HEK293 (cell line): ENCODE measurements at regions not wholly inside any gene's neighbourhood (a gene's known extent, or its start where the extent isn't known, plus 50 kb on each side); places are given as distances from the start of the nearest gene placed in this dataset.

Source experiments
- CTCF ChIA-PET: fragments of 350-600 bp; formaldehyde crosslinking; extraction: SDS; loops from one replicate; lab custom pipeline; 2021; ENCODE audit warnings: antibody characterized with exemption; lab: Yijun Ruan, JAX
- POLR2A ChIA-PET: fragments of 300-600 bp; formaldehyde crosslinking; extraction: SDS; loops from one replicate; lab custom pipeline; 2020; ENCODE audit warnings: antibody characterized with exemption, inconsistent platforms; lab: Yijun Ruan, JAX
- H3K27ac ChIP-seq: fragments of 200-500 bp; sonication (Bioruptor generic); 2 replicates; pipeline ENCODE4 v1.5.1; 2014; ENCODE audit warnings: low read depth, low read length, control low read depth, inconsistent platforms; ENCODE audit errors: extremely low read depth
- H3K36me3 ChIP-seq, 2 experiments: fragments of 200-500 bp in 1 of 2; sonication (Bioruptor generic) in 1 of 2; 1 replicate in 1 of 2; 2 replicates in 1 of 2; pipeline ENCODE4 v1.5.1; 2014 to 2017; ENCODE audit warnings: inconsistent platforms in 2 of 2, low read length in 2 of 2; ENCODE audit not compliant: control insufficient read depth in 2 of 2, insufficient read depth in 1 of 2
- H3K4me1 ChIP-seq: fragments of 200-500 bp; sonication (Bioruptor generic); 2 replicates; pipeline ENCODE4 v1.5.1; 2014; ENCODE audit warnings: mild to moderate bottlenecking, low read length, inconsistent platforms; ENCODE audit not compliant: control insufficient read depth, insufficient read depth
- H3K4me3 ChIP-seq: 2 replicates; pipeline ENCODE4 v1.5.1; 2011; ENCODE audit warnings: low read depth, mild to moderate bottlenecking, control low read depth, low read length, moderate library complexity
- H3K9me3 ChIP-seq: fragments of 200-500 bp; sonication (Bioruptor generic); 2 replicates; pipeline ENCODE4 v1.5.1; 2014; ENCODE audit warnings: low read depth, low read length, inconsistent platforms; ENCODE audit not compliant: control insufficient read depth, insufficient read depth
- BCL11B ChIP-seq: fragments of 450-650 bp; formaldehyde crosslinking; IDR thresholded peaks from 2 replicates; pipeline ENCODE4 v1.5.1; 2016; ENCODE audit warnings: low read depth, missing biosample characterization, missing genetic modification characterization
- EGR2 ChIP-seq: fragments of 450-650 bp; formaldehyde crosslinking; IDR thresholded peaks from 2 replicates; pipeline ENCODE4 v1.5.1; 2016; ENCODE audit warnings: low read depth, missing biosample characterization, missing genetic modification characterization
- MEIS1 ChIP-seq: sonication (generic); formaldehyde crosslinking; IDR thresholded peaks from 2 replicates; pipeline ENCODE4 v1.8.1; 2022; ENCODE audit warnings: missing genetic modification reagents, mild to moderate bottlenecking, borderline replicate concordance
- SALL2 ChIP-seq: fragments of 450-650 bp; formaldehyde crosslinking; IDR thresholded peaks from 2 replicates; pipeline ENCODE4 v1.5.0; 2017; ENCODE audit warnings: missing biosample characterization, mild to moderate bottlenecking, missing genetic modification characterization, borderline replicate concordance
- SP2 ChIP-seq: fragments of 450-650 bp; formaldehyde crosslinking; IDR thresholded peaks from 2 replicates; pipeline ENCODE4 v1.5.1; 2016; ENCODE audit warnings: missing biosample characterization, missing genetic modification characterization
- ZBTB21 ChIP-seq: fragments of 450-650 bp; formaldehyde crosslinking; IDR thresholded peaks from 2 replicates; pipeline ENCODE4 v1.5.1; 2017; ENCODE audit warnings: missing biosample characterization, missing genetic modification characterization
- ZNF133 ChIP-seq: fragments of 450-650 bp; formaldehyde crosslinking; IDR thresholded peaks from 2 replicates; pipeline ENCODE4 v1.5.1; 2016; ENCODE audit warnings: missing biosample characterization, missing genetic modification characterization
- ZNF211 ChIP-seq: fragments of 450-650 bp; formaldehyde crosslinking; IDR thresholded peaks from 2 replicates; pipeline ENCODE4 v1.5.1; 2016; ENCODE audit warnings: low read depth, missing biosample characterization, missing genetic modification characterization
- ZNF24 ChIP-seq: fragments of 450-650 bp; formaldehyde crosslinking; IDR thresholded peaks from 2 replicates; pipeline ENCODE4 v1.5.1; 2016; ENCODE audit warnings: missing biosample characterization, missing genetic modification characterization
- ZNF324 ChIP-seq: fragments of 450-650 bp; formaldehyde crosslinking; IDR thresholded peaks from 2 replicates; pipeline ENCODE4 v1.5.1; 2016; ENCODE audit warnings: missing biosample characterization, missing genetic modification characterization
- ZNF37A ChIP-seq: fragments of 450-650 bp; IDR thresholded peaks from 2 replicates; pipeline ENCODE4 v1.5.1; 2018; ENCODE audit warnings: missing biosample characterization, missing genetic modification characterization
- ZNF404 ChIP-seq: fragments of 450-650 bp; formaldehyde crosslinking; IDR thresholded peaks from 2 replicates; pipeline ENCODE4 v1.5.1; 2017; ENCODE audit warnings: missing biosample characterization, missing genetic modification characterization
- ZNF473 ChIP-seq: fragments of 450-650 bp; formaldehyde crosslinking; IDR thresholded peaks from 2 replicates; pipeline ENCODE4 v1.5.1; 2017; ENCODE audit warnings: missing biosample characterization, missing genetic modification characterization
- ZSCAN23 ChIP-seq: fragments of 450-650 bp; formaldehyde crosslinking; IDR thresholded peaks from 2 replicates; pipeline ENCODE4 v1.5.1; 2016; ENCODE audit warnings: missing biosample characterization, missing genetic modification characterization
- TF ChIP-seq, protein P1 (sequence below): fragments of 450-650 bp; formaldehyde crosslinking; IDR thresholded peaks from 2 replicates; pipeline ENCODE4 v1.5.1; 2016; ENCODE audit warnings: missing biosample characterization, missing genetic modification characterization
- TF ChIP-seq, protein P2 (sequence below): fragments of 450-650 bp; formaldehyde crosslinking; IDR thresholded peaks from 2 replicates; pipeline ENCODE4 v1.5.1; 2016; ENCODE audit warnings: missing biosample characterization, missing genetic modification characterization
- TF ChIP-seq, protein P3 (sequence below): fragments of 450-650 bp; formaldehyde crosslinking; IDR thresholded peaks from 2 replicates; pipeline ENCODE4 v1.5.1; 2016; ENCODE audit warnings: missing biosample characterization, missing genetic modification characterization
- TF ChIP-seq, protein P4 (sequence below): fragments of 450-650 bp; formaldehyde crosslinking; IDR thresholded peaks from 2 replicates; pipeline ENCODE4 v1.5.1; 2016; ENCODE audit warnings: missing biosample characterization, missing genetic modification characterization
- TF ChIP-seq, protein P5 (sequence below): fragments of 450-650 bp; formaldehyde crosslinking; IDR thresholded peaks from 2 replicates; pipeline ENCODE4 v1.5.1; 2016; ENCODE audit warnings: missing biosample characterization, missing genetic modification characterization
- TF ChIP-seq, protein P6 (sequence below): fragments of 450-650 bp; formaldehyde crosslinking; IDR thresholded peaks from 2 replicates; pipeline ENCODE4 v1.5.1; 2016; ENCODE audit warnings: missing biosample characterization, missing genetic modification characterization

DNA sequence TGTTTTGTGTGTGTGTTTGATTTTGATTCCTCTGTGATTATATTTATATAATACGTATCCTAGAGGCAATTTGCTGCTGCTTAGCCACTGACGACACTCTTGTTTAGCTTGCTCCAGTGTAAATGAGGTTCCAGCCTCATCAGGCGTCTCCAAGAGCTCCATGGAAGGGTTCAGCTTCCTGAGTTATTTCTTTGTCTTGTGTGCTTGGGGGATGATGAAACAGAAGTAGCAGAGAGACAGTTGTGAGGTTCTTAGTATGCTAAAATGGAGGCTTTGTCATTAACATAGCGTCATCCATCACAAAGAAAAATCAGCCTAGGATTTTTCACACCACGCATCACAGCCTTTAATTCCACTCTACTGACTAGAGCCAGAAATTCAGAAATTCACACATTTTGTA, 85.1 kb downstream of the KLF6 start:
- CTCF ChIA-PET: interaction anchor here (0.6 kb wide), 1 partner anchor 1754 kb away, joined by 3 read pairs; no protein-coding TSS in a partner anchor
- TF ChIP-seq ZNF211 (tag by site-specific recombination): no peak
- TF ChIP-seq, protein P1, sequence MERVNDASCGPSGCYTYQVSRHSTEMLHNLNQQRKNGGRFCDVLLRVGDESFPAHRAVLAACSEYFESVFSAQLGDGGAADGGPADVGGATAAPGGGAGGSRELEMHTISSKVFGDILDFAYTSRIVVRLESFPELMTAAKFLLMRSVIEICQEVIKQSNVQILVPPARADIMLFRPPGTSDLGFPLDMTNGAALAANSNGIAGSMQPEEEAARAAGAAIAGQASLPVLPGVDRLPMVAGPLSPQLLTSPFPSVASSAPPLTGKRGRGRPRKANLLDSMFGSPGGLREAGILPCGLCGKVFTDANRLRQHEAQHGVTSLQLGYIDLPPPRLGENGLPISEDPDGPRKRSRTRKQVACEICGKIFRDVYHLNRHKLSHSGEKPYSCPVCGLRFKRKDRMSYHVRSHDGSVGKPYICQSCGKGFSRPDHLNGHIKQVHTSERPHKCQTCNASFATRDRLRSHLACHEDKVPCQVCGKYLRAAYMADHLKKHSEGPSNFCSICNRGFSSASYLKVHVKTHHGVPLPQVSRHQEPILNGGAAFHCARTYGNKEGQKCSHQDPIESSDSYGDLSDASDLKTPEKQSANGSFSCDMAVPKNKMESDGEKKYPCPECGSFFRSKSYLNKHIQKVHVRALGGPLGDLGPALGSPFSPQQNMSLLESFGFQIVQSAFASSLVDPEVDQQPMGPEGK: no peak
- no peak for TF ChIP-seq ZNF404
- TF ChIP-seq ZNF24: no peak
- H3K27ac ChIP-seq: no peak overlapping the region
- H3K4me1 ChIP-seq: no peaks in the 10 kb centered on the region
- H3K9me3 ChIP-seq: no peaks in the 10 kb centered on the region
- H3K4me3 ChIP-seq: no peak overlapping the region
- POLR2A ChIA-PET: no interaction called here
- H3K36me3 ChIP-seq: no peaks in the 10 kb centered on the region

DNA sequence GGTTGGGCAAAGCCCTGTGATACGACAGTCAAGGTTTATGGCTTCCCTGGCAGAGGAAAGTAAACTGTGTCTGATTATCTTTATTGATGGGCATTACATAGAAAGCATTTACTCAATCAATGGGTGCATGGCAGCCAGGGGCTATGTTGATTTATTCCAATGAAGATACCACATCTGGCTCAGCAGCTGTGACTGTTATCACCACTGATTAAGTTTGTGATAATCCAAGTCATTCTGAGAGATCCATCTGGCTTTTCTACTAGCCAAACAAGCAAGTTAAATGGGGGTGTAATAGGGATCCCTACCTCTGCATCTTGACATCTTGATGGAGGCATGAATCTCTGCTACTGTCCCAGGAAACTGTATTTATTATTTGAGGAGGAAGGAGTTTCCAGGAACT, 86.7 kb downstream of the KLF6 start:
- H3K4me1 ChIP-seq: no peaks in the 10 kb centered on the region
- no peak overlapping the region for H3K27ac ChIP-seq
- H3K4me3 ChIP-seq: no peak overlapping the region
- ChIA-PET POLR2A (no interaction called here), CTCF (no interaction called here)
- no peaks in the 10 kb centered on the region for H3K9me3 ChIP-seq
- TF ChIP-seq SALL2 (tag by site-specific recombination) (no peak), ZNF37A (no peak), ZNF473 (tag by site-specific recombination) (no peak), EGR2 (tag by site-specific recombination) (no peak), ZNF133 (tag by site-specific recombination) (no peak), MEIS1 (CRISPR knock-in tag) (no peak), ZSCAN23 (tag by site-specific recombination) (no peak), SP2 (tag by site-specific recombination) (no peak), ZBTB21 (tag by site-specific recombination) (no peak), ZNF324 (tag by site-specific recombination) (no peak), BCL11B (tag by site-specific recombination) (no peak)
- TF ChIP-seq, protein P2, sequence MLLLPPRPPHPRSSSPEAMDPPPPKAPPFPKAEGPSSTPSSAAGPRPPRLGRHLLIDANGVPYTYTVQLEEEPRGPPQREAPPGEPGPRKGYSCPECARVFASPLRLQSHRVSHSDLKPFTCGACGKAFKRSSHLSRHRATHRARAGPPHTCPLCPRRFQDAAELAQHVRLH (tag by site-specific recombination): no peak
- TF ChIP-seq, protein P3, sequence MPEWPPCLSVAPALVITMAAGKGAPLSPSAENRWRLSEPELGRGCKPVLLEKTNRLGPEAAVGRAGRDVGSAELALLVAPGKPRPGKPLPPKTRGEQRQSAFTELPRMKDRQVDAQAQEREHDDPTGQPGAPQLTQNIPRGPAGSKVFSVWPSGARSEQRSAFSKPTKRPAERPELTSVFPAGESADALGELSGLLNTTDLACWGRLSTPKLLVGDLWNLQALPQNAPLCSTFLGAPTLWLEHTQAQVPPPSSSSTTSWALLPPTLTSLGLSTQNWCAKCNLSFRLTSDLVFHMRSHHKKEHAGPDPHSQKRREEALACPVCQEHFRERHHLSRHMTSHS (tag by site-specific recombination): no peak
- TF ChIP-seq, protein P4, sequence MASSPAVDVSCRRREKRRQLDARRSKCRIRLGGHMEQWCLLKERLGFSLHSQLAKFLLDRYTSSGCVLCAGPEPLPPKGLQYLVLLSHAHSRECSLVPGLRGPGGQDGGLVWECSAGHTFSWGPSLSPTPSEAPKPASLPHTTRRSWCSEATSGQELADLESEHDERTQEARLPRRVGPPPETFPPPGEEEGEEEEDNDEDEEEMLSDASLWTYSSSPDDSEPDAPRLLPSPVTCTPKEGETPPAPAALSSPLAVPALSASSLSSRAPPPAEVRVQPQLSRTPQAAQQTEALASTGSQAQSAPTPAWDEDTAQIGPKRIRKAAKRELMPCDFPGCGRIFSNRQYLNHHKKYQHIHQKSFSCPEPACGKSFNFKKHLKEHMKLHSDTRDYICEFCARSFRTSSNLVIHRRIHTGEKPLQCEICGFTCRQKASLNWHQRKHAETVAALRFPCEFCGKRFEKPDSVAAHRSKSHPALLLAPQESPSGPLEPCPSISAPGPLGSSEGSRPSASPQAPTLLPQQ: no peak
- TF ChIP-seq, protein P5, sequence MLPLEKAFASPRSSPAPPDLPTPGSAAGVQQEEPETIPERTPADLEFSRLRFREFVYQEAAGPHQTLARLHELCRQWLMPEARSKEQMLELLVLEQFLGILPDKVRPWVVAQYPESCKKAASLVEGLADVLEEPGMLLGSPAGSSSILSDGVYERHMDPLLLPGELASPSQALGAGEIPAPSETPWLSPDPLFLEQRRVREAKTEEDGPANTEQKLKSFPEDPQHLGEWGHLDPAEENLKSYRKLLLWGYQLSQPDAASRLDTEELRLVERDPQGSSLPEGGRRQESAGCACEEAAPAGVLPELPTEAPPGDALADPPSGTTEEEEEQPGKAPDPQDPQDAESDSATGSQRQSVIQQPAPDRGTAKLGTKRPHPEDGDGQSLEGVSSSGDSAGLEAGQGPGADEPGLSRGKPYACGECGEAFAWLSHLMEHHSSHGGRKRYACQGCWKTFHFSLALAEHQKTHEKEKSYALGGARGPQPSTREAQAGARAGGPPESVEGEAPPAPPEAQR (tag by site-specific recombination): no peak
- TF ChIP-seq, protein P6, sequence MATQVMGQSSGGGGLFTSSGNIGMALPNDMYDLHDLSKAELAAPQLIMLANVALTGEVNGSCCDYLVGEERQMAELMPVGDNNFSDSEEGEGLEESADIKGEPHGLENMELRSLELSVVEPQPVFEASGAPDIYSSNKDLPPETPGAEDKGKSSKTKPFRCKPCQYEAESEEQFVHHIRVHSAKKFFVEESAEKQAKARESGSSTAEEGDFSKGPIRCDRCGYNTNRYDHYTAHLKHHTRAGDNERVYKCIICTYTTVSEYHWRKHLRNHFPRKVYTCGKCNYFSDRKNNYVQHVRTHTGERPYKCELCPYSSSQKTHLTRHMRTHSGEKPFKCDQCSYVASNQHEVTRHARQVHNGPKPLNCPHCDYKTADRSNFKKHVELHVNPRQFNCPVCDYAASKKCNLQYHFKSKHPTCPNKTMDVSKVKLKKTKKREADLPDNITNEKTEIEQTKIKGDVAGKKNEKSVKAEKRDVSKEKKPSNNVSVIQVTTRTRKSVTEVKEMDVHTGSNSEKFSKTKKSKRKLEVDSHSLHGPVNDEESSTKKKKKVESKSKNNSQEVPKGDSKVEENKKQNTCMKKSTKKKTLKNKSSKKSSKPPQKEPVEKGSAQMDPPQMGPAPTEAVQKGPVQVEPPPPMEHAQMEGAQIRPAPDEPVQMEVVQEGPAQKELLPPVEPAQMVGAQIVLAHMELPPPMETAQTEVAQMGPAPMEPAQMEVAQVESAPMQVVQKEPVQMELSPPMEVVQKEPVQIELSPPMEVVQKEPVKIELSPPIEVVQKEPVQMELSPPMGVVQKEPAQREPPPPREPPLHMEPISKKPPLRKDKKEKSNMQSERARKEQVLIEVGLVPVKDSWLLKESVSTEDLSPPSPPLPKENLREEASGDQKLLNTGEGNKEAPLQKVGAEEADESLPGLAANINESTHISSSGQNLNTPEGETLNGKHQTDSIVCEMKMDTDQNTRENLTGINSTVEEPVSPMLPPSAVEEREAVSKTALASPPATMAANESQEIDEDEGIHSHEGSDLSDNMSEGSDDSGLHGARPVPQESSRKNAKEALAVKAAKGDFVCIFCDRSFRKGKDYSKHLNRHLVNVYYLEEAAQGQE (tag by site-specific recombination): no peak
- TF ChIP-seq, all 188 proteins: peak for 0
- H3K36me3 ChIP-seq: no peaks in the 10 kb centered on the region
